Astrocyte of the spinal cord (primary cell): ENCODE measurements at regions not wholly inside any gene's neighbourhood (a gene's known extent, or its start where the extent isn't known, plus 50 kb on each side); places are given as distances from the start of the nearest gene placed in this dataset.

Experiments
- DNase-seq: peaks from one replicate; pipeline ENCODE4 v3.0.0; 2011; ENCODE audit warnings: low read depth, low spot score
- H3K4me3 ChIP-seq: 2 replicates; pipeline ENCODE4 v1.5.1; 2011; ENCODE audit warnings: low read depth, mild to moderate bottlenecking, low read length, moderate library complexity
- CTCF ChIP-seq: IDR thresholded peaks from 2 replicates; pipeline ENCODE4 v1.5.1; 2012; ENCODE audit warnings: low read depth, mild to moderate bottlenecking, low read length, inconsistent platforms
- in situ Hi-C: cut with HindIII; loops from 2 replicates; pipeline ENCODE4 v1.10.0; 2017; ENCODE audit warnings: low sequenced_read_pairs

DNA sequence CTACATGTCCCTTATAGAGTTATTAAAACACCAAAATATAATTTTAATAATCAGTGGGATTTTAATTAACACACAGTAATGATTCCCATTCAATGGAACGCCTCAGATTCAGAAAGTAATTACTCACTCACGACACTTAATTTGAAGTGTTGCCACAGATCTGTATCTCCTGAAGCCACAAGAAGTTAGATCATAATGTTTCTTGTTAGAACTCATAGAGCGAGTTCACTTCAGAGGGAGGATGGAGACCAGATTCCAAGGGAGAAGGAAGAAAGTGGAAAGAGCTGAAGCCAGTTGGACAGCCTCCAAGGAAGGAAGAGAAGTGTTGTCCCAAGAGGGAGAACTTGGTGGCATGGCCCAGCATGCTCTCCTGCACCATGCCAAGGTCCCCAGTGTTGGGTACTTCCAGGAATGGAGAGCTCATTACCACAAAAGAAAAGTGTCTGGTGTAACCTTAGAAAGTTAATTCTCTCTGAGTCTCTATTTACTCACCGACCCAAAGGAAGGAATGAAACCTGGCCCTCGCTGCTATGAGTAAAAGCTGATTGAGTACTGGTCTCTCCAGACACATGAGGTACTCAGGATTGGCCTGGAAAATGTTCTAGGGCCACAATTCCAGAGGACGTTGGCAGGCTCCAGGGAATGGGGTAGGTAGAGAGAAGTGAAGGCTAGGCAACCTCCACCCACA, 305.4 kb downstream of the BCL11B start:
- no peak for DNase-seq
- no peak for TF ChIP-seq CTCF
- in situ Hi-C loops: no loop called here
- no peak overlapping the region for H3K4me3 ChIP-seq

DNA sequence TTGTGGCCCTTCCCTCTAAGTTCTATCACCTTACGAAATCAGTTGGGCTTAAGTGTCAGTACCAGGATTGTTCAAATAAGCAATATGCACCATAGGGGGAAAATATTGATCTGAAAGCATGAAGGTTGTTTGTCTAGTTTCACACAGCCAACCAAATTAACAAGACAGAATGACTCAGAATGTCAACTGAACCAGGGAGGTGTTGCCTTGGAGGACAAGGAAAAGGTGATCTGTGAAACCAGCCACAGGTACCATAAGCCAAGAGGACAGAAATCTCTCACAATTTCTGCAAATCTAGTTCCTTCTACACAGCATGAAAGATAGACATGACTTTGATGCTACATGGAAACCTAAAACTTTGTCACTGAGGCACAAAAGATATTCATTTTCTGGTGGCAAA, 297.9 kb downstream of the BCL11B start:
- in situ Hi-C loops: no loop called here
- DNase-seq: no peak
- no peak overlapping the region for H3K4me3 ChIP-seq
- no peak for TF ChIP-seq CTCF

GRCh38 chr14:98976271-98976670, 295.7 kb downstream of the BCL11B start:
- DNase-seq: no peak
- no peak for TF ChIP-seq CTCF
- in situ Hi-C loops: no loop called here
- H3K4me3 ChIP-seq: no peak overlapping the region

GRCh38 chr14:98977451-98977850, 294.5 kb downstream of the BCL11B start:
- no peak overlapping the region for H3K4me3 ChIP-seq
- TF ChIP-seq CTCF: no peak
- no peak for DNase-seq
- in situ Hi-C loops: no loop called here

DNA sequence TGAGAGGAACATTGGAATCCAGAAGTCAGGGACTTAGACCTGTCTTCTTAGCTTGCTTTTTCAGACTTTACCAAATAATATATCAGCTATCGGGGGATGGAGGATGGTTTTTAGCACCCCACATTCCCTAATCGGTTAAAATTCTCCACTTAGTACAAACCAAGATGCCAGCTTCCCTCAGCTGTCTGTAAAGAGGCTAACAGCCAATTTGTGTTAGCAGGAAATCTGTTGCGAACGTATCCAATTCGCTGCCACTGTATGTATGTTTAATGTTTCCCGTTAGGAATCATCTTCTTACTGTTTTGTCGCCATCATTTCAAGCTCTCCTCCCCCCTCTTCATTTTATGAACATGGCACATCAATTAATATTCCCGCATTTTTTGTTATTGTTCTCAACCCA, 289.0 kb downstream of the BCL11B start:
- in situ Hi-C loops: no loop called here
- no peak for DNase-seq

GRCh38 chr14:98984027-98984718, 287.8 kb downstream of the BCL11B start:
- no peak for DNase-seq
- TF ChIP-seq CTCF: no peak

More for the DNA sequence above, 289.0 kb downstream of the BCL11B start:
- H3K4me3 ChIP-seq: no peak overlapping the region
- no peak for TF ChIP-seq CTCF

More at GRCh38 chr14:98984027-98984718, 287.8 kb downstream of the BCL11B start:
- H3K4me3 ChIP-seq: no peak overlapping the region
- in situ Hi-C loops: no loop called here
